Lower leg skin (tissue), 3 donors: ENCODE measurements at regions not wholly inside any gene's neighbourhood (a gene's known extent, or its start where the extent isn't known, plus 50 kb on each side); places are given as distances from the start of the nearest gene placed in this dataset.

ENCODE experiments used
- CTCF ChIP-seq, 3 donors: fragments of 450-650 bp; IDR thresholded peaks; one replicate each; pipeline ENCODE4 v1.5.1; 2016; ENCODE audit warnings: antibody characterized with exemption in 3 of 3, mild to moderate bottlenecking in 3 of 3, moderate library complexity in 2 of 3
- POLR2A ChIP-seq, 2 donors: fragments of 450-650 bp; IDR thresholded peaks; one replicate each; pipeline ENCODE4 v1.6.1; 2016 to 2017; ENCODE audit warnings: antibody characterized with exemption in 2 of 2, mild to moderate bottlenecking in 1 of 2, moderate library complexity in 1 of 2

- no peak for TF ChIP-seq CTCF (IDR thresholded peaks at IDR 0.05)
- TF ChIP-seq POLR2A (IDR thresholded peaks at IDR 0.05) = no peak
These were observed 365.0 kb upstream of the TFPI start for GRCh38 chr2:187918996-187919821.
